PC-9 (cell line): ENCODE measurements at regions not wholly inside any gene's neighbourhood (a gene's known extent, or its start where the extent isn't known, plus 50 kb on each side); places are given as distances from the start of the nearest gene placed in this dataset.

Source experiments
- BruUV-seq: library from RNA; stranded (reverse); fragments of 400-500 nt; replicated peaks from 2 replicates; lab custom pipeline; 2021; lab: Mats Ljungman, UMichigan
- CTCF ChIA-PET: fragments of 300-600 bp; sonication (Branson Sonifier 250); formaldehyde crosslinking; loops from one replicate; lab custom pipeline; 2022; ENCODE audit warnings: antibody characterized with exemption; lab: Charles Lee
- POLR2A ChIA-PET: fragments of 300-600 bp; sonication (Branson Sonifier 250); formaldehyde crosslinking; loops from one replicate; lab custom pipeline; 2022; ENCODE audit warnings: antibody characterized with exemption; ENCODE audit not compliant: unreplicated experiment; lab: Charles Lee
- DNase-seq, 2 experiments: peaks; one replicate each; pipeline versions ENCODE4 v3.0.0 to v3.0.0-alpha.2; 2015 to 2022; ENCODE audit warnings: mixed read lengths in 1 of 2
- H2AFZ ChIP-seq: fragments of 200-600 bp; sonication (generic); 2 replicates; pipeline ENCODE4 v1.8.1; 2017; ENCODE audit warnings: antibody characterized with exemption
- H3F3A ChIP-seq: fragments of 200-600 bp; sonication (generic); 2 replicates; pipeline ENCODE4 v1.8.1; 2017; ENCODE audit warnings: antibody characterized with exemption, mild to moderate bottlenecking, low read depth; ENCODE audit not compliant: insufficient read depth
- H3K27ac ChIP-seq: fragments of 200-600 bp; sonication (generic); 2 replicates; pipeline ENCODE4 v1.6.1; 2016; ENCODE audit warnings: mixed run types
- H3K27me3 ChIP-seq: fragments of 200-600 bp; sonication (generic); 2 replicates; pipeline ENCODE4 v1.6.1; 2016; ENCODE audit warnings: low read depth, mixed run types; ENCODE audit not compliant: insufficient read depth
- H3K36me3 ChIP-seq: fragments of 200-600 bp; sonication (generic); 2 replicates; pipeline ENCODE4 v1.6.1; 2016; ENCODE audit warnings: low read depth, mixed run types
- H3K4me1 ChIP-seq: fragments of 200-600 bp; sonication (generic); replicated peaks from 2 replicates; pipeline ENCODE4 v1.6.1; 2016; ENCODE audit warnings: mixed run types; ENCODE audit not compliant: insufficient read depth
- H3K4me2 ChIP-seq: fragments of 200-600 bp; sonication (generic); 2 replicates; pipeline ENCODE4 v1.6.1; 2017; ENCODE audit warnings: mixed run types
- H3K4me3 ChIP-seq: fragments of 200-600 bp; sonication (generic); 2 replicates; pipeline ENCODE4 v1.6.1; 2016; ENCODE audit warnings: mixed run types
- H3K79me2 ChIP-seq: fragments of 200-600 bp; sonication (generic); 2 replicates; pipeline ENCODE4 v1.6.1; 2017; ENCODE audit warnings: low read depth, mixed run types
- H3K9me2 ChIP-seq: fragments of 200-600 bp; sonication (generic); 2 replicates; pipeline ENCODE4 v1.8.1; 2017; ENCODE audit warnings: mild to moderate bottlenecking; ENCODE audit not compliant: insufficient read depth
- H3K9me3 ChIP-seq: fragments of 200-600 bp; sonication (generic); 2 replicates; pipeline ENCODE4 v1.8.1; 2016; ENCODE audit warnings: low read depth; ENCODE audit not compliant: insufficient read depth
- H4K20me1 ChIP-seq: fragments of 200-600 bp; sonication (generic); 2 replicates; pipeline ENCODE4 v1.8.1; 2017; ENCODE audit not compliant: insufficient read depth
- CTCF ChIP-seq: fragments of 200-600 bp; sonication (generic); conservative IDR thresholded peaks from 2 replicates; pipeline ENCODE4 v1.6.1; 2017; ENCODE audit warnings: mixed run types, antibody characterized with exemption, mild to moderate bottlenecking, moderate library complexity
- EZH2 ChIP-seq: fragments of 200-600 bp; sonication (generic); IDR thresholded peaks from 2 replicates; pipeline ENCODE4 v1.8.0; 2017; ENCODE audit warnings: antibody characterized with exemption, low read depth
- intact Hi-C: fragments of 100-400 bp; cut with micrococcal nuclease; formaldehyde crosslinking; loops from one replicate; pipeline ENCODE4 v1.10.0; 2022; ENCODE audit not compliant: unreplicated experiment

GRCh38 chr4:66351761-66352160 is 681.5 kb upstream of the EPHA5 start:
- Histone ChIP-seq H2AFZ (no peak overlapping the region), H3F3A (no peaks in the 10 kb centered on the region), H3K4me3 (no peak overlapping the region), H3K79me2 (no peaks in the 10 kb centered on the region), H3K27me3 (no peaks in the 10 kb centered on the region), H4K20me1 (no peaks in the 10 kb centered on the region), H3K27ac (no peak overlapping the region), H3K36me3 (no peaks in the 10 kb centered on the region), H3K4me1 (no peaks in the 10 kb centered on the region), H3K9me2 (no peaks in the 10 kb centered on the region), H3K4me2 (no peak overlapping the region), H3K9me3 (no peaks in the 10 kb centered on the region)
- POLR2A ChIA-PET = no interaction called here
- intact Hi-C loops = no loop called here
- BruUV-seq = no TSS peak
- CTCF ChIA-PET = no interaction called here
- DNase-seq = no peak
- TF ChIP-seq CTCF (no peak), EZH2 (no peak)

DNA sequence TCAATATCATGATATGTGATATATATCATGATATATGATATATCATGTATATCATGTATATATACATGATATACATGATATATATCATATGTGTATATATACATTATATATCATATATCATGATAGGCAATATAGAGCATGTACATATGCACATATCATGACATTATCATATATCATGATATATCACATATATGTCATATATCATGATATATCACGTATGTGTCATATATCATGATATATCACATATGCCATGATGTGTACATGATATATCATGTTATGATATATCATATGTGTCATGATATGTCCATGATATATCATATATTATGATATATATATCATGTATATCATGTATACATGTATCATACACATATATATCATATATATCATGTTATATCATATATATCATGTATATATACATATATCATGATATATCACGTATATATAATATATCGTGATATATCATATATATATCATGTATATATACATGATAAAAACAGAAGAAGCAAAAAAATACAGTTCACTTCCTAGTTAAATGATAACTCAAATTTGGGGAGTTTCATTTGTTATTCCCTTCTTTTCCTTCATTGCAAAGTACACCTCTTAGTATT is 670.1 kb upstream of the EPHA5 start:
- CTCF ChIA-PET = no interaction called here
- no peaks in the 10 kb centered on the region for H4K20me1 ChIP-seq
- no peaks in the 10 kb centered on the region for H3F3A ChIP-seq
- no peaks in the 10 kb centered on the region for H3K79me2 ChIP-seq
- H3K4me3 ChIP-seq = no peak overlapping the region
- H3K4me1 ChIP-seq = no peaks in the 10 kb centered on the region
- TF ChIP-seq EZH2 (no peak), CTCF (no peak)
- no peak overlapping the region for H2AFZ ChIP-seq
- no peaks in the 10 kb centered on the region for H3K9me3 ChIP-seq
- H3K9me2 ChIP-seq = no peaks in the 10 kb centered on the region
- H3K4me2 ChIP-seq = no peak overlapping the region
- no peak for DNase-seq
- H3K27ac ChIP-seq = no peak overlapping the region
- no TSS peak for BruUV-seq
- no peaks in the 10 kb centered on the region for H3K36me3 ChIP-seq
- H3K27me3 ChIP-seq = no peaks in the 10 kb centered on the region
- POLR2A ChIA-PET = no interaction called here
- intact Hi-C loops = no loop called here

DNA sequence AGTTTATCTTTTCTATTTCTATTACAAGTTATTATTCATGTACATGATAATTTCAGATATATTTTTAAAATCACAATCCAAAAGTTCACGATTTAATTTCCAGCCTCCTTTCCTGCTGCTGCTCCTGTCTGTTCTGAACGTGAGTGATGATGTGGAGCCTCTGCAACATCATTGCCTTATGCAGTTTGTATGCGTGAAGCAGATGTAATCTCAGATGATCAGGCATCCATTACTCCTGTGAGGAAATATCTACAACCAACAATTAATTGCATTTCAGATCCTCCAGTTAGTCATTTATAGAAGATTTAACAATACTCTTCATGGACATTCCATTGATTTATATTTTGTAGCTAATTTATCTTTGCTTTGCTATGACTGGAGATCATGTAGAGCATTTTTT is 668.7 kb upstream of the EPHA5 start:
- BruUV-seq = no TSS peak
- no peak overlapping the region for H3K4me2 ChIP-seq
- H3K9me2 ChIP-seq = no peaks in the 10 kb centered on the region
- no peak for DNase-seq
- intact Hi-C loops = no loop called here
- no peaks in the 10 kb centered on the region for H3K36me3 ChIP-seq
- CTCF ChIA-PET = no interaction called here
- H4K20me1 ChIP-seq = no peaks in the 10 kb centered on the region
- POLR2A ChIA-PET = no interaction called here
- H3K79me2 ChIP-seq = no peaks in the 10 kb centered on the region
- no peaks in the 10 kb centered on the region for H3K4me1 ChIP-seq
- no peaks in the 10 kb centered on the region for H3K27me3 ChIP-seq
- TF ChIP-seq CTCF = no peak
- no peak for TF ChIP-seq EZH2
- no peaks in the 10 kb centered on the region for H3F3A ChIP-seq
- H3K27ac ChIP-seq = no peak overlapping the region
- no peak overlapping the region for H3K4me3 ChIP-seq
- no peak overlapping the region for H2AFZ ChIP-seq
- no peaks in the 10 kb centered on the region for H3K9me3 ChIP-seq
